ENCODE measurements at regions not wholly inside any gene's neighbourhood (a gene's known extent, or its start where the extent isn't known, plus 50 kb on each side); places are given as distances from the start of the nearest gene placed in this dataset.

- DNase-seq (ENCODE audit: low read depth in 3 of 3), result no peak
Measured at GRCh38 chr6:163808231-163808630, 393.7 kb downstream of the QKI start.

- DNase-seq (ENCODE audit: low read depth in 3 of 3), result no peak
Measured at GRCh38 chr6:163806755-163807499, 392.4 kb downstream of the QKI start.

DNA sequence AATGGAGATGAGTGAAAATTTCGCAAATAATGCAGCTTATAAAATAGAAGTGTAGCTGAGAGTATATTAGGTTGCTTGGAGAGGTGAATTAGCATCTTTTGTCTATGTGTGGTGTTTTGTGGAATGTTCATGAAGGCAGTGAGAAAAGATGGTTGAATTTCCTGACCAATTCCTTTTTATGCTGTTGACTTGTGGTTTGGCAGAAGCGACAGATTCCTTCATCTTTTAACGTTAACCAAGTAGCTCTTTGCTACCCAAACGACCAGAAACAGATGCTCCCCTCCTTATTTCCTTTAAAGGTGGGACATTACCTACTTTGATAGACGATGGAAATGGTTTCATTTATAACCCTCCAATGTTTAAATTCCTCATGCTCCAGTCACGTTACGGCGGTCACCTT, 390.5 kb downstream of the QKI start:
- no peak for DNase-seq (ENCODE audit: low read depth in 3 of 3)

GRCh38 chr6:163802267-163802666, 387.7 kb downstream of the QKI start:
- DNase-seq (ENCODE audit: low read depth in 3 of 3), result no peak

GRCh38 chr6:163797296-163797845, 382.9 kb downstream of the QKI start:
- DNase-seq (ENCODE audit: low read depth in 3 of 3), result no peak

GRCh38 chr6:163793011-163793983, 378.8 kb downstream of the QKI start:
- no peak for DNase-seq (ENCODE audit: low read depth in 3 of 3)

GRCh38 chr6:163790266-163790840, 375.8 kb downstream of the QKI start:
- no peak for DNase-seq (ENCODE audit: low read depth in 3 of 3)

- DNase-seq (ENCODE audit: low read depth in 3 of 3), result no peak
Measured at GRCh38 chr6:163789199-163789810, 374.8 kb downstream of the QKI start.

DNA sequence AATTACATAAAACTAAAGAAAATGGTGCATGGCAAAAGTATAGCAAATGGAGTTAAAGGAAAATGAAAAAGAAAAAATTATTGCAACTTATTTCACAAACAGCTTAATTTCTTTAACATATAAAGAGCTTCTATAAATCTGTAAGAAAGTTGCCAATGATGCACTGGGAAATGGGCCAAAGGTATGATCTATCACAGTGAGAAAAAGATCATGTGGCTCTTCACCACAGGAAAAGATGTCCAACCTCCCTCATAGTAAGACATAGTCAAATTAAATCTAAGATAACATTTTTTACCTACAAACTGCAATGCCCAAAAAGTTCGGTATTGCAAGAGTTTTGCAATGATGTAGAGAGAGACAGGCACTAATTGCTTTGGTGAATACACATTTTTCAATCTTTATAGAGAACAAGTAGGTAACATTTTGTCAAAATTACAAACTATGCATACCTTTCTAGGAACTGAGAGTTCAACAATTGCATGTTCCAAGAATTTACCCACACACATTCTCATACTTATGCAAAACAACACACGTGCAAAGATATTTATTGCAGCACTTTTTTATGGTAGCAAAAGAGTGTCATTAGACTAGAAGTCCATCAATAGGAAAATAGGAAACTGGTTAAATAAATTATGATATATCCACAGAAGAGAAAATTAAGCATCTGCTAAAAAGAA, 372.6 kb downstream of the QKI start:
- DNase-seq (ENCODE audit: low read depth in 3 of 3), result no peak

GRCh38 chr6:163782436-163783003, 368.0 kb downstream of the QKI start:
- no peak for DNase-seq (ENCODE audit: low read depth in 3 of 3)

DNA sequence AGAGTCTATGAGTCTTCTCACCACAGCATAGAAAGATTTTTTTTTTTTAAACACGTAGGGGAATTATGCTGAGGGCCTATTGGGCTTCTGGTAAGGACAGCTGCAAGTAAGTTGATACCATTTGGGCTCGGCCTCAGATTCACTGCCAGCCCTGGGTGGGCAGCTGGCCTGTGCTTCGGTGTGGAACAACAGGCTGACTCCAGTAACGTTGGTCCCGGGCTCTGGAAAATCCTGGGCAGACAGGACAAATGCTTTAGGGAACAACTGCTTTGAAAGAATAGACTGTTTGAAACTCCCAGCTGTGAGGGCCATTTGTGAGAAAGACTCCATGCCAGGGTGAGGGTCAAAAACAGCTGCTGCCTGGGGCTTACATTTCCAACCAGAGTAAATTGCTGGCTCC, 366.5 kb downstream of the QKI start:
- no peak for DNase-seq (ENCODE audit: low read depth in 3 of 3)

GRCh38 chr6:163779727-163780284, 365.3 kb downstream of the QKI start:
- no peak for DNase-seq (ENCODE audit: low read depth in 3 of 3)

DNA sequence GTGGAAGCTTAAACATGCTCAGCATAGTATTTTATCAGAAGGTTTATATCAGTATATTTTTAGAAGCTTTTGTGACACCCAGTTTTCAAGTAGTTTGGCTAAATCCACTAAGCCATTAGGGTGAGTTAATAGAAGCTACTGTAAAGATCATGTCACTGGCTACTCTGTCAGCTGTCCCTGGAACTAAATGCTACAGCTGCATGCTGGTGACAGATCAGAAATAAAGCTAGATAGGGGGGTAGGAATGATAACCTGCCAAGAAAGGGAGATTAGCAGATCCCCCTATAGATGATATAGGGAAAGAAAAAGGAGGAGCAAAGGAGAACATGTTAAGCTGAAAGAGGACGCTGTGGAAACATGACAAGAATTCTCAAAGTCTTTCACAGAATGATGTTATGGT, 363.2 kb downstream of the QKI start:
- no peak for DNase-seq (ENCODE audit: low read depth in 3 of 3)

GRCh38 chr6:163776906-163777686, 362.6 kb downstream of the QKI start:
- DNase-seq (ENCODE audit: low read depth in 3 of 3), result no peak

- DNase-seq (ENCODE audit: low read depth in 3 of 3), result no peak
Measured at GRCh38 chr6:163776196-163776905, 361.8 kb downstream of the QKI start.

- no peak for DNase-seq (ENCODE audit: low read depth in 3 of 3)
Measured at GRCh38 chr6:163775313-163775712, 360.8 kb downstream of the QKI start.

DNA sequence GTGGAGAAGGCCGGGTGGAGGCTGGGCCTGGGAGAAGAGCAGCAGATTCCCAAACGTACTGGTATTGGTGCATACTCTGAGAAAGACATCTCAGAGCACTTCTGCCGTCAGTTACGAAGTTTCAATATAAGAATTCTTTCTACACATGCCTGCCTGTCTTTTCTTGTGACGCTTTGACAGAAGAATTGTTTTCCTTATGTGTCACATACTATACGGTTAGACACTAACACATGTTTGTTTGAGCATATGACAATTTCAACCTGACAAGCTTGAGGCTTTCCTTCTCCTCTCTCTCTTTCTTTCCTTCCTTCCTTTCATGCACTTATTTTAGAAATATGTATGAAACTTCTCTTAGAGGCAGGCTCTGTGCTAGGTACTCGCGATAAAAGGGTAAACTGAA, 360.0 kb downstream of the QKI start:
- DNase-seq (ENCODE audit: low read depth in 3 of 3), result no peak

- DNase-seq (ENCODE audit: low read depth in 3 of 3), result no peak
Measured at GRCh38 chr6:163773646-163774045, 359.1 kb downstream of the QKI start.

DNA sequence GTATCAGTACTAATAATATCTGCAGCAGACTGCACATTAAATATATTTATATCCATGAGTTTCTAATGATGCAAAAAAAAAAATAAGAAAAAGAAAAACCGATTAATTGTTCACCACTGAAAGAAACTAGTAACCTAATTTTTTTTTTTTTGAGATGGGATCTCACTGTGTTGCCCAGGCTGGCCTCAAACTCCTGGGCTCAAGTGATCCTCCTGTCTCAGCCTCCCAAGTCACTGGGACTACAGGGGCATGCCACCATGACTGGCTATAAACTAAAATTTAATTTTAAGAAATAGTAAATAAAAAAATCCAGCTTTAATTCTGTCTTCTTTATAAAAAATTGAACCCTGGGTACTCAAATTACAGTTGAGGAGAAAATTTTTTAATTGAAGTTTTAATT, 358.2 kb downstream of the QKI start:
- DNase-seq (ENCODE audit: low read depth in 3 of 3), result no peak
